Right lobe of liver (tissue), 4 donors: ENCODE measurements at regions not wholly inside any gene's neighbourhood (a gene's known extent, or its start where the extent isn't known, plus 50 kb on each side); places are given as distances from the start of the nearest gene placed in this dataset.

ENCODE experiments used
- POLR2A ChIP-seq: fragments of 450-650 bp; IDR thresholded peaks from one replicate; pipeline ENCODE4 v1.6.1; 2017; ENCODE audit warnings: antibody characterized with exemption, mild to moderate bottlenecking
- TF ChIP-seq, protein P1 (sequence below), 4 donors: fragments of 200-600 bp in 3 of 4; fragments of 450-650 bp in 1 of 4; IDR thresholded peaks; one replicate each; pipeline versions ENCODE4 v1.5.1 to v1.8.0; 2016 to 2022; ENCODE audit warnings: antibody characterized with exemption in 4 of 4, mild to moderate bottlenecking in 2 of 4
- donor health status: DM: no; HTN: no; CAD: no.
- donor health status: DM: no; HTN: no; CAD: no.
- donor health status: DM: no; HTN: yes; CAD: no.

DNA sequence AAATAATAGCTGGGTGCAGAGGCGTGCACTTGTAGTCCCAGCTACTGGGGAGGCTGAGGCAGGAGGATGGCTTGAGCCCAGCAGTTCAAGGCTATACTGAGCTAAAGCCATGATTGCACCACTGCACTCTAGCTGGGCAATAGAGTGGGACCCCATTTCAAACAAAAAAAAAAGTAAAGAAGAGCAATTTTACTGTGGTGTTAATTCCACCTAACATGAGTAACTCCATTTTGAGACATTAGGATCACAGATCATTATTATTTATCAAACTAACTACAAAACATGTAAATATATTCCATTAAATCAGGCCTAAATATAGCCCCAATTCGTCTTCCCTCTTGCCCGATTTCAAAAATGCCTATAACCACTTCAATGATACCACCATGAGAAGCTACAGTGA, 104.8 kb upstream of the TRIM24 start:
- no peak for TF ChIP-seq POLR2A
- TF ChIP-seq, protein P1, sequence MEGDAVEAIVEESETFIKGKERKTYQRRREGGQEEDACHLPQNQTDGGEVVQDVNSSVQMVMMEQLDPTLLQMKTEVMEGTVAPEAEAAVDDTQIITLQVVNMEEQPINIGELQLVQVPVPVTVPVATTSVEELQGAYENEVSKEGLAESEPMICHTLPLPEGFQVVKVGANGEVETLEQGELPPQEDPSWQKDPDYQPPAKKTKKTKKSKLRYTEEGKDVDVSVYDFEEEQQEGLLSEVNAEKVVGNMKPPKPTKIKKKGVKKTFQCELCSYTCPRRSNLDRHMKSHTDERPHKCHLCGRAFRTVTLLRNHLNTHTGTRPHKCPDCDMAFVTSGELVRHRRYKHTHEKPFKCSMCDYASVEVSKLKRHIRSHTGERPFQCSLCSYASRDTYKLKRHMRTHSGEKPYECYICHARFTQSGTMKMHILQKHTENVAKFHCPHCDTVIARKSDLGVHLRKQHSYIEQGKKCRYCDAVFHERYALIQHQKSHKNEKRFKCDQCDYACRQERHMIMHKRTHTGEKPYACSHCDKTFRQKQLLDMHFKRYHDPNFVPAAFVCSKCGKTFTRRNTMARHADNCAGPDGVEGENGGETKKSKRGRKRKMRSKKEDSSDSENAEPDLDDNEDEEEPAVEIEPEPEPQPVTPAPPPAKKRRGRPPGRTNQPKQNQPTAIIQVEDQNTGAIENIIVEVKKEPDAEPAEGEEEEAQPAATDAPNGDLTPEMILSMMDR (IDR thresholded peaks at IDR 0.05): no peak
